Upper lobe of right lung (tissue), 1 donor: ENCODE measurements at regions not wholly inside any gene's neighbourhood (a gene's known extent, or its start where the extent isn't known, plus 50 kb on each side); places are given as distances from the start of the nearest gene placed in this dataset.

ENCODE experiments used
- ATAC-seq: fragments of 200-7000 bp; cut with Tn5 transposase; one replicate; pipeline ENCODE4 v1.9.1; 2020; ENCODE audit warnings: mild to moderate bottlenecking, moderate library complexity
- DNase-seq: peaks from one replicate; pipeline ENCODE4 v3.0.0-alpha.2; 2020
- H3K27ac ChIP-seq: fragments of 200-600 bp; one replicate; pipeline ENCODE4 v1.8.0; 2022
- H3K27me3 ChIP-seq: fragments of 200-600 bp; one replicate; pipeline ENCODE4 v1.8.0; 2022; ENCODE audit warnings: mild to moderate bottlenecking
- H3K36me3 ChIP-seq: fragments of 200-600 bp; one replicate; pipeline ENCODE4 v1.8.0; 2022
- H3K4me1 ChIP-seq: fragments of 200-600 bp; one replicate; pipeline ENCODE4 v1.8.0; 2022
- H3K4me3 ChIP-seq: fragments of 200-600 bp; one replicate; pipeline ENCODE4 v1.8.0; 2022; ENCODE audit warnings: mild to moderate bottlenecking
- H3K9me3 ChIP-seq: fragments of 200-600 bp; one replicate; pipeline ENCODE4 v1.8.0; 2022
- intact Hi-C: fragments of 100-400 bp; cut with DNase I; formaldehyde crosslinking; loops from one replicate; pipeline ENCODE4 v1.11.0; 2022
- TF ChIP-seq, protein P1 (sequence below): fragments of 200-600 bp; IDR thresholded peaks from one replicate; pipeline ENCODE4 v1.8.0; 2022; ENCODE audit warnings: antibody characterized with exemption
- donor health status: DM: no; HTN: yes; CAD: no; lungs with severe emphysema.

DNA sequence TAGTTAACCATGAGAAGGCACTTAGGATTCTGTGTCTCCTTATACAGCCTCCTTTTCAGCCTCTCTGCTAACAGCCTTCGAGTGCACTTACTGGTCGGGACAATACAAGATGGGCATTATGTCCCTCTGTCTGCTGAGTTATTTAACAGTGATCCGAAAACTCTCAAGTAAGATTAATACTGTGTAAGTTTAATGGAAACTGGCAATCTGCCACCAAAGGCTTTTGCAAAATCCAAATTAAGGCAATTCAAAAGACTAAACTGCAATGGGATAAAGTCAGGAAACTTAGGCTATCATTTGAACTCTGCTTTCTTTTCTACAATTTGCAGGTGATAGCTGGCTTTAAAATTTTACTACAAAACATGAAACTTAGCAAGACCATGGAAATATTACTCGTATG is 477.8 kb downstream of the TFEC start:
- intact Hi-C loops: no loop called here
- ATAC-seq: no peak
- DNase-seq: no peak
- TF ChIP-seq, protein P1, sequence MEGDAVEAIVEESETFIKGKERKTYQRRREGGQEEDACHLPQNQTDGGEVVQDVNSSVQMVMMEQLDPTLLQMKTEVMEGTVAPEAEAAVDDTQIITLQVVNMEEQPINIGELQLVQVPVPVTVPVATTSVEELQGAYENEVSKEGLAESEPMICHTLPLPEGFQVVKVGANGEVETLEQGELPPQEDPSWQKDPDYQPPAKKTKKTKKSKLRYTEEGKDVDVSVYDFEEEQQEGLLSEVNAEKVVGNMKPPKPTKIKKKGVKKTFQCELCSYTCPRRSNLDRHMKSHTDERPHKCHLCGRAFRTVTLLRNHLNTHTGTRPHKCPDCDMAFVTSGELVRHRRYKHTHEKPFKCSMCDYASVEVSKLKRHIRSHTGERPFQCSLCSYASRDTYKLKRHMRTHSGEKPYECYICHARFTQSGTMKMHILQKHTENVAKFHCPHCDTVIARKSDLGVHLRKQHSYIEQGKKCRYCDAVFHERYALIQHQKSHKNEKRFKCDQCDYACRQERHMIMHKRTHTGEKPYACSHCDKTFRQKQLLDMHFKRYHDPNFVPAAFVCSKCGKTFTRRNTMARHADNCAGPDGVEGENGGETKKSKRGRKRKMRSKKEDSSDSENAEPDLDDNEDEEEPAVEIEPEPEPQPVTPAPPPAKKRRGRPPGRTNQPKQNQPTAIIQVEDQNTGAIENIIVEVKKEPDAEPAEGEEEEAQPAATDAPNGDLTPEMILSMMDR: no peak
- Histone ChIP-seq H3K4me1 (no peaks in the 10 kb centered on the region), H3K27me3 (no peaks in the 10 kb centered on the region), H3K27ac (no peak overlapping the region), H3K36me3 (no peaks in the 10 kb centered on the region), H3K9me3 (no peaks in the 10 kb centered on the region), H3K4me3 (no peak overlapping the region)

DNA sequence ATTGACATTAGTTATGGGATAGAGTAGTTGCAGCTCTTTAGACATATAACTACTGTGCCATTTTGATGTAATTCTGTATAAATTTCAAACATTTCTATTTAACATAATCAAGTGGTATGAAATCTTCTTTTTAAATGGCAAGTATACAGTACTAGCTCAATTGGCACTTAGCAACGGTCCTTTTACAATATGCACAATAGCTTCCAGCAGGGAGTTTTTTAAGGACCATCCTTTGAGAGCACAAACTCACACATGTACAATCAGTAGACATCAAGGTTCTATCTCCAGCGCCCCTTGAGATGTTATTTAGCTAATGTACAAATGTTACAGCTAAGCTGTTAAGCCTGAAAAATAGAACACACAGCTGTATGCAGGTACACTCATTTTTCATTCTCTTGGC is 480.7 kb downstream of the TFEC start:
- intact Hi-C loops: no loop called here
- H3K9me3 ChIP-seq: no peaks in the 10 kb centered on the region
- ATAC-seq: no peak

DNA sequence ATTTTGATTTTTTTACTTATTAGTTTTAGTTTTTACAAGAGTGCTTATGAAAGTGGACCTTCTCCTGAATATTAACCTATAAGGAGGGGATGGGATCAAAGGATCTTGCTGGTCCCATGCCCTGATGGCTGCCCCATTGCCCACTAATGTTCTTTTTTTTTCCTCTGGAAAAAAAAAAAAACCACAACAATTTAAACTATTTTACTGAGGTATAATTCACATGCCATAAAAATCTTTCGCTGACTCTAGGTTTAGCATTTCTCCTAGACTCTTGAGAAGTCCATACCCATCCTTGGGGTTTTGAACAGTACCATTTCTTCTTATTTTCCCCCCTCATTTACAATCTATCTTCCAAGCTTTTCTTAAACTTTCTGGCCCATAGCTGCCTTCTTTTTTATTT is 481.8 kb downstream of the TFEC start:
- intact Hi-C loops: no loop called here

More for the DNA sequence above, 480.7 kb downstream of the TFEC start:
- Histone ChIP-seq H3K4me3 (no peak overlapping the region), H3K27ac (no peak overlapping the region), H3K4me1 (no peaks in the 10 kb centered on the region), H3K36me3 (no peaks in the 10 kb centered on the region), H3K27me3 (no peaks in the 10 kb centered on the region)
- no peak for DNase-seq
- TF ChIP-seq, protein P1: no peak

DNA sequence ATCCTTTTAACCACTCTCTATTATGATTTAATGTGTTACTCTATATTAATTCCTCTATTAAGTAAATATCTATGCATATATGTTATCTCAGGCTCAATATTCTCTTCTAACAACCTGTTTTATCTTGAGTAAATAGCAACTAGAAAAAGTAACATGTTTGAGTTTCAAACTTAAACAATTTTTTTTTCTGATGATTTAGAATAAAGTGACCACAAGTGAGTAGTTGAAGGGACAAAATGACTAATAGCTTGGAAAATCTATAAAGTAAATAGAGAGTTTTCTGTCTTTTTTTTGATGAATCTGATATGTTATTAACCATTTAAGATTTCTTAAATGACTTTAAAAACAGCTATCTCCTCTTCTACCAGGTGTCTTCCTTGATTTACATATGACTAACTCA is 483.8 kb downstream of the TFEC start:
- DNase-seq (no peak), ATAC-seq (no peak)
- no peaks in the 10 kb centered on the region for H3K9me3 ChIP-seq
- no peaks in the 10 kb centered on the region for H3K4me1 ChIP-seq
- intact Hi-C loops: no loop called here
- no peaks in the 10 kb centered on the region for H3K36me3 ChIP-seq
- H3K27ac ChIP-seq: no peak overlapping the region
- H3K4me3 ChIP-seq: no peak overlapping the region
- no peaks in the 10 kb centered on the region for H3K27me3 ChIP-seq
- TF ChIP-seq, protein P1: no peak

More for the DNA sequence above, 481.8 kb downstream of the TFEC start:
- ATAC-seq: no peak
- H3K4me3 ChIP-seq: no peak overlapping the region
- H3K36me3 ChIP-seq: no peaks in the 10 kb centered on the region
- no peaks in the 10 kb centered on the region for H3K4me1 ChIP-seq
- TF ChIP-seq, protein P1: no peak
- H3K27me3 ChIP-seq: no peaks in the 10 kb centered on the region
- H3K27ac ChIP-seq: no peak overlapping the region
- H3K9me3 ChIP-seq: no peaks in the 10 kb centered on the region
- DNase-seq: no peak

DNA sequence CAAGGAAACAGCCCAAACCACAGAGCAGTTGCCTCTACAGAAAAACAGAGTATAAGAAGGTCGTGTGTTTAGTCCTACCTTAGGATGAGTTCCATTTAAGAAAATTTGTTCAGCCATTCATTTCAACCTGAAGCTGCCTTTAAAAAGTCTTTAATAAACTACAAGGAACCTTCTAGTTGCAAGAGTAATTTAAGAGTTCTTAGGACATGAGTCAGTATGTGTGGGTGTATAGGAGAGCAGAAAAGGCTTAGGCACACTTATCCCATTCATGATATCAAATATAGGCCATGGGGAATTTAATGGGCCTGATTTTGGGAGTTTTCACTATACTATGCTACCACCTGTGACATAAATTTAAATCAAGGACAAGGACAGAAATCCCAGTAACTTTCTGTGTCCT is 496.8 kb downstream of the TFEC start:
- no peaks in the 10 kb centered on the region for H3K9me3 ChIP-seq
- no peak overlapping the region for H3K4me3 ChIP-seq
- TF ChIP-seq, protein P1: no peak
- intact Hi-C loops: no loop called here
- H3K27me3 ChIP-seq: no peaks in the 10 kb centered on the region
- H3K27ac ChIP-seq: no peak overlapping the region
- no peaks in the 10 kb centered on the region for H3K36me3 ChIP-seq
- DNase-seq (no peak), ATAC-seq (no peak)
- no peaks in the 10 kb centered on the region for H3K4me1 ChIP-seq

DNA sequence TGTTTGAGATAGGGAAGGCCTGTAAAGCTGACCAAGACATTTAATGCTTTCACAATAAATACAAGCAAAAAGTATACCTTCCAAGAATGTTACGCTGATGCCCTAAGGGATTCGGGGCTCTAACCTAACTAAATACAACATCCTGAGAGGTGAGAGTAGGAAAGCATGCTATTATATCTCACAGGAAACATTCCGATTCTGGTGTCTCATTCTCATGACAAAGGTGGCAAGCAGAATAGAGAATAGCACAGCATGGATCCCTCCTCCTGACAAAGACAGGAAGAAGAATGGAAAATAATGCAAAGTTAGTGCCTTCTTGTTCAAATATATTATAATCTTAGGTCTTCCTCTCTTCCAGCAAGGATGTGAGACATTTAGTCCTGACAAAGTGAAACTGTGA is 504.3 kb downstream of the TFEC start:
- no peaks in the 10 kb centered on the region for H3K27me3 ChIP-seq
- TF ChIP-seq, protein P1: no peak
- H3K4me1 ChIP-seq: no peaks in the 10 kb centered on the region
- DNase-seq (no peak), ATAC-seq (no peak)
- H3K27ac ChIP-seq: no peak overlapping the region
- no peaks in the 10 kb centered on the region for H3K9me3 ChIP-seq
- intact Hi-C loops: no loop called here
- H3K4me3 ChIP-seq: no peak overlapping the region
- no peaks in the 10 kb centered on the region for H3K36me3 ChIP-seq
